Right kidney (tissue), 1 donor: ENCODE measurements at regions not wholly inside any gene's neighbourhood (a gene's known extent, or its start where the extent isn't known, plus 50 kb on each side); places are given as distances from the start of the nearest gene placed in this dataset.

Experiments
- DNase-seq: peaks from one replicate; pipeline ENCODE4 v3.0.0-alpha.2; 2016

DNA sequence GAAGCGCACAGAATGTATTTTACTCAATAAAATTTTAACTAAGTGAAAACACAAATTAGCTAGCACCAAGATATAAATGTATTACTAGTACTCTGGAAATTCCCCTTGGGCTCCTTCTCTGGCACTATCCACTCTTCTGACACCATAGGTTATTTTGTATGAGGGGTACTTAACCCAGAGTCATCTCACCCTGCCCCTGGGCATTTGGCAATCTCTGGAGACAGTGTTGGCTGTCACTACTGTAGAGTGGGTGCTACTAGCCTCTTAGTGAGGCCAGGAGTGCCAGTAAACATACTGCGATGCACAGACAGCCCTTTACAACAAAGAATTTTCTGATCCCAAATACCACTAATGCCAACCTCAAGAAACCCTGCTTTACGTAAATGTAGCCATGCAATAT lies 246.3 kb upstream of the KBTBD8 start:
- no peak for DNase-seq

GRCh38 chr3:66753670-66754069 lies 244.4 kb upstream of the KBTBD8 start:
- no peak for DNase-seq

GRCh38 chr3:66754613-66755012 lies 243.5 kb upstream of the KBTBD8 start:
- DNase-seq: no peak

DNA sequence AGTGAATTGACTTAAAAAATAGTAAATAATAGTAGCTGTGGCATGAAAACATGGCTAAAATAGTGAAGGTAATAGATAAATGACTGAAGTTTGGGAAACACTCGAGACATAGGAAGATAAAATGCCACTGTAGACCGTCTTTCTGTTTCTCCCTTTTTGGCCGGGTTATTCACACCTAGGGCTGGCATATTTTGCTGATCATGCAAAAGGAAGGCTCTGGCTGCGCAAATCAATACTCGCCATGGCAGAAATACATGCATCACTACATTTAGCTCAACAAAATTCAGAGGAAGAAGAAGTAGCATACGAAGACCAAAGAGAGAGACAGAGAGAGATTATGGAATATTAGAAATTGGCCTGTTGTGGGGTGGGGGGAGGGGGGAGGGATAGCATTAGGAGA lies 242.2 kb upstream of the KBTBD8 start:
- DNase-seq: no peak

DNA sequence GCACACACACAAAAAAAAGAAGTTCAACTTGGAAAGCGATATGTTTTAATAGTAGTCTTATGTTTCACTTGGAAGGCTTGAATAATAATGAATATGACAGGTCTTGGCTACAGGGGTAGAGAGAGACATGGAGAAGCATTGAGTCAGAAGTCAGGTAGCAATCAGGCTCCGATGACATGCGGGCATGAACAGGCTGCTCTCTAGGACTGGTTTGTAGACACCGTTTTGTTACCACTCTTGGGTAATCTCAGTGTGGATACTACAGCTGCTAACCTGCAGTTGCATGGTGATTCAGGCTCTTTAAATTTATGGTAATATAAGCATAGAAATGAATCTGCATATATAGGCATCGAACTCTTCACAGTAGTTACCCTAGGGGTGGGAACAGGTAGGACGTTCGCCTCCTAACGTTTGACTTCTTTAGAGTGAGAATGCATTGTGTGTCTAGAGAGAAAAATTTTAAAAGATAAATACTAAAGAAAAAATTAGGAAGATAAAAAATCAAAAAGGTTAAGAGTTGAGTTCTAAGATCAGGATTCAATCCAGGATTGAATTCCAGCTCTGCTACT lies 241.6 kb upstream of the KBTBD8 start:
- DNase-seq: no peak

- DNase-seq: no peak
Observed at GRCh38 chr3:66761093-66761780, 236.9 kb upstream of the KBTBD8 start.

- no peak for DNase-seq
Observed at GRCh38 chr3:66762916-66763693, 235.0 kb upstream of the KBTBD8 start.

DNA sequence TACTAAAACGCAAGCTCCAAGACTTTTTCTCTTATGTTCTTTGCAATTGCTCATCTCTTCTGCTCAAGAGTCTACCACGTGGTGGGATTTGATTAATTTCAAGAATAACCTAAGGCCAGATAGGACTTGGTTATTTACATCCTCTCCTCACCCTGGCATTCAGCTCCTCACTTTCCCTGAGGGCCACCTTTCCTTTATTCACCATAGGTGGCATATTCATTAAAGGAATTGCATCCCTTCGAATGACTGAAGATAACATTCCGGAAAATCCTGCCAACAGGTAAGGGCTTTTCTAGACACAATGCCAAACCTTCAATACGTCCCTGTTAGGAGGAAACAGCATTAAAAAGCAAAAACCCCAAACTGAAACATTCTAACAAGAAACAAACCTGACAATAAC lies 220.0 kb upstream of the KBTBD8 start:
- no peak for DNase-seq

DNA sequence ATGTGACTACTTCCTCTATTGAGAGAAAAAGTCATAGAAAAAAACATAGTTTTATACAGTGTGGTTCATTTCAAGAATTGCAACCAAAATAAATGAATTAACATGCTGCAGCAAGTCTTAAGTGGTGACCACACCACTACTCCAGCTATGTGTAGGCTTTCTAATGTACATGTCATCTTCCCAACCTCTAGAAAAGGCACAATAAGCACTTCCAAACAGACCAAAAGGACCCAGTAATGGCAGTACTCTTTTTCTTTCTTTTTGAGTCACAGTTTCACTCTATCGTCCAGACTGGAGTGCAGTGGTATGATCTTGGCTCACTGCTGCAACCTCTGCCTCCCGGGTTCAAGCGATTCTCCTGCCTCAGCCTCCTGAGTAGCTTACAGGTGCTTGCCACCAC lies 219.3 kb upstream of the KBTBD8 start:
- DNase-seq: no peak

GRCh38 chr3:66785191-66785909 lies 212.8 kb upstream of the KBTBD8 start:
- DNase-seq: no peak

- peak; percentile 26 for DNase-seq
Observed at GRCh38 chr3:66789580-66790237, 208.4 kb upstream of the KBTBD8 start.

- DNase-seq: no peak
Observed at GRCh38 chr3:66792086-66792485, 206.0 kb upstream of the KBTBD8 start.

DNA sequence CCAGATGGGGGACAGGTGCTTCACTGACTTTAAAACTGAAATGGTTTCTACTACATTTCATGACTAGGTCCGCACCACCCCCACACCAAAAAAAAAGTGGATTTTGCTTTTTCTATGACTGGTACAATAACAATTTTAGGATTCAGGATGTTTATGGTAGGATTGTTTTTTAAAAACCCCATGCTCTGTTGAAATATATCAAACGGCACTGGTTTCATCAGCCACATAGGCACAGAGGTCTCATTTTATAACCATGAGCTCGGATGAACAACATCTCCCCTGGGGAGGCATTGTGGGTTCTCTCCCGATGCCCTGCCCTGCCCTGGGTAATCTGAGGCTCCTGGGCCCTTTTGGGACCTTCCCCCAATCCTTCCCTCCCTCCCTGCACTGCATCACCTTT lies 202.7 kb upstream of the KBTBD8 start:
- DNase-seq: no peak

DNA sequence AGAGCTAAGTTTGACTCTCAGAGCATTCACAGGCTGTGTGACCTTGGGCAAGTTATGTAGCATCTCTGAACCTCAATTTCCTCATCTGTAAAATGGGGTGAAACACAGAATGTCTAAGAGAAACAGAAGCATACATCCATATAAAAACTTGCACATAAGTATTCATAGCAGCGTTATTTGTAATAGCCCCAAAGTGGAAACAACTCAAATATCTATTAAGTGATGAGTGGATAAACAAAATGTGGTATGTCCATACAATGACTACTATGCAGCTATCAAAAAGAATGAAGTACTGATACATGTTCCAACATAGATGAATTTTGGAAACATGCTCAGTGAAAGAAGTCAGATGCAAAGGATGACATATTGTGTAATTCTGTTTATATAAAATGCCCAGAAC lies 201.8 kb upstream of the KBTBD8 start:
- no peak for DNase-seq

DNA sequence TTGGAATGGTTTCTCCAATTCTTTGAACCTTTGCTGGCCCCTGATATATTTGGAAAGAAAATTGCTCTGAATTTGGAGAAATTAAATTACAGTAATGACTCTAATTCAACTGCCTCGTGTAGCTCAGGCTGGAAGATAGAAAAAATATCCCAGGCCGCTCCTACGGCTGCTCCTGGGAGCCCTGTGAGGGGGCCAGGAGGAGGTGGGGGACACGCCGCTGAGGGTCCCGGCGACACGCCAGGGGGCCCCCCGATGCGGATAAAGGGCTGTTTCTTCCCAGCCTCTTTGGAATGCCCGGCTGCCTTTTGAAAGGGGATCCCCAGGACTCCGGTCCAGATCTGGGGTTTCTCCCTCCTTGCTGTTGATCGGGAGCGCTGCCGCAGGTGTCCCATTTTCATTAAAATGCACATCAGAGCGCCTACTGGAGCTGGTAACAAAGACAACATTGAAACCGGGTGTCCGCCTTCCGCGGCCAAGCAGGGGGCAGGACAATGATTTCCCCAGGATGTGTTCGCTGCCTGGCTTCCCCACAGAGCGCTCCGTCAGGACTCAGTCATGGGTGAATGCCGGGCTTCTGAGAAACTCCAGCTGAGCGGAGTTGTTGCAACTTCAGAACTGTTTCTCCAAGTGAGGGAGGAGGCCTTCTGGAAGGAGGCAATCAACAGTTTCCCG lies 200.1 kb upstream of the KBTBD8 start:
- peak; percentile 66 for DNase-seq

DNA sequence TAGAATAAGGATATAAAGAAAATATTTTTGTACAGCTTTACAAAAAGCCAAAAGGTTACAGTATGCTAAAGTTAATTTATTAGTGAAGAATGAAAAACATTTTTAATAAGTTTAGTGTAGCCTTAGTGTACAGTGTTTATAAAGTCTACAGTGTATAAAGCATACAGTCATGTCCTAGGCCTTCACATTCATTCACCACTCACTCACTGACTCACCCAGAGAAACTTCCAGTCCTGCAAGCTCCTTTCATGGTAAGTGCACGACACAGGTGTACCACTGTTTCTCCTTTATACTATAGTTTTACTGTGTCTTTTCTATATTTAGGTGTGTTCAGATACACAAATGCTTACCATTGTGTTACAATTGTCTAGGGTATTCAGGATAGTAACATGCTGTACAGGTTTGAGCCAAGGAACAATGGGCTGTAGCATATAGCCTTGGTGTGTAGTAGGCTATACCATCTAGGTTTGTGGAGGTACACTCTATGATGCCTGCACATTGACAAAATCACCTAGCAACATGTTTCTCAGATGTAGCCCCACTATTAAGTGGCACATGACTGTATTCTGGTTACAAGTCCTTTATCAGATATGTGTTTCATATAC lies 197.1 kb upstream of the KBTBD8 start:
- DNase-seq: no peak

DNA sequence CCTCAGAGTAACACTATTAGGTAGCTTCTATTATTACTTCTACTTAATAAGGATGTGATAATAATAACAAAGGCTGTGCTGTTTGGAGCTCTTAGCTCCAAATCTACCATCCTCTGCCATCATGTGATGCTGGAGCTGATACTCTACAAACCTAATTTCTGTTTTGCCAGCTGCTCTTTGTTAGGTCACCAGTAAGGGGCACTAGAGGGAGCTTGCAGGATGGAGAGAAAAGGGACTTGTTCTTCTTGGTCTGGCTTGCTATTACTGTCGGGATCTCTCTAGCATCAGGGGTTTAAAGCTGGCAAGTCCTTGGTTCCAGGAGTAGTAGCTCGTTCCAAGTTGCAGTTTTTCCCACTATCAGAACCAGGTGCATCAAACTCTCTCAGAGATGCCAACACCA lies 194.9 kb upstream of the KBTBD8 start:
- DNase-seq: no peak

DNA sequence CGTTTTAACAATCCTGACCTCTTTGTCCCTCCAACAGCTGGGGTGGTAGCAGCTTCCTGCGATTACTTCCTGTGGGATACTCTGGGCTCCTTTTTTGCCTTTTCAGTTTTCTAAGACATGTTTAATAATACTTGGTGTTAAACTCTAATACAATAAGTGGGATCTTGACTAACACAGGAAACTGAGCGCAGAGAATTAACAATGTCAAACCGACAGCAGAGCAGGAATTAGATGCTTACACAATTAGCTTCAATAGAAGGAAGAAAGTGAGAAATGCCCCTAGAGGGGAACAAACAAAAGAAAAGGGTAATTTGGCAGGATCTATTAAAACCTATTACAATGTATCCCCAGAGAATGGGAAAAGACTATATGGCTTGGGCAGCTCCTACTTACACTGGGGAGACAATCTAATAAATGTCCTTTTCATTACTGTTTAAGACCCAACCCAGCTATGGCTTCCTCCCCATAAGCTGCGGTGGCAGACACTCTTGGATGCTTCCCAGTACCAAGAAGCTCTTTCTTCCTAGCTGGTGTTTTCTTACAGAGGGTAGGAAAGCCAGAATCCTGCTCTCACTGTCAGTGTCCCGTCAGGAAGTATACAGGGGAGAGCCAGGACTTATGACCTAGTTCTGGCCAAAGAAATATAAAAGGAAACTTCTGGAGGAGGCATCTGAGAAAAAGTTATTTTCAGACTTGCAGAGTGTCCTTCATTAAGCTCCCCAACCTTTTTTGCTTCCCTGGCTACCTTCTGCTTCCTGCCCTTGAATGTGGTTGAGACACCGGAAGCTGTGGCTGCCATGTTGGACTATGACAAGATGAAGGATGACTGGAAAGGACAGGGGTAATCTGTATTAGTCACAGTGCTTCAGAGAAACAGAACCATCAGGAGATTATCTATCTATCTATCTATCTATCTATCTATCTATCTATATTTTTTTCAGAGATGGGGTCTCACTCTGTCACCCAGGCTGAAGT lies 194.1 kb upstream of the KBTBD8 start:
- no peak for DNase-seq

- DNase-seq: no peak
Observed at GRCh38 chr3:66808891-66809594, 189.1 kb upstream of the KBTBD8 start.

DNA sequence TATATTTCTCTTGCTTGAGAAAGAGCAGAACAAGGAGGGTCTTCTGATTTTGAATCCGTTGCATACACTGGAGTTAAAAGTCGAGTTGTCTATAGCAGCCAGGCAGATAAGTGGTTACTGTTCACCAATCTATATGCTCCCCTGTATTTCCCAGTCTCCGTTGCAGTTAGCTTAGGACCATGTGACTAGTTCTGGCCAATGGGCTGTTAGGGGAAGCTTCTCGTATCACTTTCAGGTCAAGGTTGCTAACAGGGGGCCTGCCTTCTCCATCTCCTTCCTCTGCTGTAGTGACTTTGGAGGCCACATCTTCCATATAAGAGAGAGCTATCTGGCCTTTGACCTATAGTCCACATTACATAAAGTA lies 188.5 kb upstream of the KBTBD8 start:
- no peak for DNase-seq
